Parathyroid adenoma (tissue), 2 donors: ENCODE measurements at regions not wholly inside any gene's neighbourhood (a gene's known extent, or its start where the extent isn't known, plus 50 kb on each side); places are given as distances from the start of the nearest gene placed in this dataset.
"Not testable (repeated sequence)": the region's sequence is repeated elsewhere in the genome, so short reads cannot be mapped to it uniquely, and the experiment has no call there.

Source experiments
- H2AFZ ChIP-seq: fragments of 300-600 bp; sonication (generic); one replicate; pipeline ENCODE4 v1.7.0; 2017; ENCODE audit warnings: antibody characterized with exemption, mild to moderate bottlenecking
- H3K27ac ChIP-seq: fragments of 300-600 bp; sonication (generic); one replicate; pipeline ENCODE4 v1.7.0; 2017
- H3K27me3 ChIP-seq: fragments of 300-600 bp; sonication (generic); one replicate; pipeline ENCODE4 v1.7.0; 2017; ENCODE audit warnings: low read length; ENCODE audit not compliant: control insufficient read depth, insufficient read depth
- H3K36me3 ChIP-seq: fragments of 300-600 bp; sonication (generic); one replicate; pipeline ENCODE4 v1.7.0; 2017; ENCODE audit warnings: low read length; ENCODE audit not compliant: control insufficient read depth, insufficient read depth
- H3K4me1 ChIP-seq: fragments of 300-600 bp; sonication (generic); one replicate; pipeline ENCODE4 v1.7.0; 2017; ENCODE audit warnings: control low read depth
- H3K4me2 ChIP-seq: fragments of 300-600 bp; sonication (generic); one replicate; pipeline ENCODE4 v1.7.0; 2017; ENCODE audit warnings: low read length
- H3K4me3 ChIP-seq: fragments of 300-600 bp; sonication (generic); one replicate; pipeline ENCODE4 v1.7.0; 2017; ENCODE audit warnings: low read depth, low read length
- H3K79me2 ChIP-seq: fragments of 300-600 bp; sonication (generic); one replicate; pipeline ENCODE4 v1.7.0; 2017; ENCODE audit warnings: control low read depth
- H3K9ac ChIP-seq: fragments of 300-600 bp; sonication (generic); one replicate; pipeline ENCODE4 v1.7.0; 2017; ENCODE audit warnings: mild to moderate bottlenecking
- H3K9me3 ChIP-seq: fragments of 300-600 bp; sonication (generic); one replicate; pipeline ENCODE4 v1.7.0; 2017; ENCODE audit warnings: low read length; ENCODE audit not compliant: control insufficient read depth
- TF ChIP-seq, protein P1 (sequence below): fragments of 300-600 bp; sonication (generic); IDR thresholded peaks from one replicate; pipeline ENCODE4 v1.7.0; 2017; ENCODE audit warnings: antibody characterized with exemption, mild to moderate bottlenecking
- donor health status: primary hyperparathyroidism.

DNA sequence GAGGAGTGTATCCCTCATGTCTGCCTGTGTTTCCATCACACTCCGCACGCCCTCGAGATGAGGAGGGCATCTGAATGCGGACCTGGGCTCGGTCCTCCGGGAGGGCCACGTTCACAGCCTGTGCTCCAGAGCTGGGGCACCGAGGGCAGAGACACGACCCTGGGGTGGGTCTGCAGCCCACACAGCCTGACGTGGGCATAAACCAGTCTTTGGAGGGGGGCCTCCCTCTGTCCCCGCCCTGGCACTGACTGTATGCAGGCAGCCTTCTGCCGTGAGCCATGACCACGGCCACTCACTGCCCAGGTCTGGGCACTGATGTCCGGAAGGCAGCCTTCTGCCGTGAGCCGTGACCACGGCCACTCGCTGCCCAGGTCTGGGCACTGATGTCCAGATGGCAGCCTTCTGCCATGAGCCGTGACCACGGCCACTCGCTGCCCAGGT, 1425.1 kb downstream of the BRD1 start:
- no peak overlapping the region for H3K9ac ChIP-seq
- no peak overlapping the region for H3K4me3 ChIP-seq
- TF ChIP-seq, protein P1, sequence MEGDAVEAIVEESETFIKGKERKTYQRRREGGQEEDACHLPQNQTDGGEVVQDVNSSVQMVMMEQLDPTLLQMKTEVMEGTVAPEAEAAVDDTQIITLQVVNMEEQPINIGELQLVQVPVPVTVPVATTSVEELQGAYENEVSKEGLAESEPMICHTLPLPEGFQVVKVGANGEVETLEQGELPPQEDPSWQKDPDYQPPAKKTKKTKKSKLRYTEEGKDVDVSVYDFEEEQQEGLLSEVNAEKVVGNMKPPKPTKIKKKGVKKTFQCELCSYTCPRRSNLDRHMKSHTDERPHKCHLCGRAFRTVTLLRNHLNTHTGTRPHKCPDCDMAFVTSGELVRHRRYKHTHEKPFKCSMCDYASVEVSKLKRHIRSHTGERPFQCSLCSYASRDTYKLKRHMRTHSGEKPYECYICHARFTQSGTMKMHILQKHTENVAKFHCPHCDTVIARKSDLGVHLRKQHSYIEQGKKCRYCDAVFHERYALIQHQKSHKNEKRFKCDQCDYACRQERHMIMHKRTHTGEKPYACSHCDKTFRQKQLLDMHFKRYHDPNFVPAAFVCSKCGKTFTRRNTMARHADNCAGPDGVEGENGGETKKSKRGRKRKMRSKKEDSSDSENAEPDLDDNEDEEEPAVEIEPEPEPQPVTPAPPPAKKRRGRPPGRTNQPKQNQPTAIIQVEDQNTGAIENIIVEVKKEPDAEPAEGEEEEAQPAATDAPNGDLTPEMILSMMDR: no peak

DNA sequence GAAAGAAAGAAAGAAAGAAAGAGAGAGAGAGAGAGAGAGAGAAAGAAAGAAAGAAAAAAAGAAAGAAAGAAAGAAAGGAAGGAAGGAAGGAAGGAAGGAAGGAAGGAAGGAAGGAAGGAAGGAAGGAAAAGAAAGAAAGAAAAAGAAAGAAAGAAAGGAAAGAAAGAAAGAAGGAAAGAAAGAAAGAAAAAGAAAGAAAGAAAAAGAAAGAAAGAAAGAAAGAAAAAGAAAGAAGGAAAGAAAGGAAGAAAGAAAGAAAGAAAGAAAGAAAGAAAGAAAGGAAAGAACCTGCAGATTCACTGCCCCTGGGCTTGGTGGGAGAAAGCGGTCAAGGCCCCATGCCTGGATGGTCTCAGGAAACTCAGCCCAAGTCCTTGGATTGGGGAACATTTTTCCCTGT, 1426.2 kb downstream of the BRD1 start:
- not testable (repeated sequence) for H3K79me2 ChIP-seq, H3K36me3 ChIP-seq, H2AFZ ChIP-seq, H3K9ac ChIP-seq, H3K27me3 ChIP-seq, H3K4me2 ChIP-seq, H3K9me3 ChIP-seq, H3K27ac ChIP-seq, H3K4me3 ChIP-seq, H3K4me1 ChIP-seq

More for the DNA sequence above, 1425.1 kb downstream of the BRD1 start:
- no peaks in the 10 kb centered on the region for H3K27me3 ChIP-seq
- no peaks in the 10 kb centered on the region for H3K79me2 ChIP-seq
- no peaks in the 10 kb centered on the region for H3K4me1 ChIP-seq
- no peak overlapping the region for H3K4me2 ChIP-seq
- no peaks in the 10 kb centered on the region for H3K36me3 ChIP-seq
- H2AFZ ChIP-seq: no peak overlapping the region
- H3K9me3 ChIP-seq: no peaks in the 10 kb centered on the region
- no peak overlapping the region for H3K27ac ChIP-seq

DNA sequence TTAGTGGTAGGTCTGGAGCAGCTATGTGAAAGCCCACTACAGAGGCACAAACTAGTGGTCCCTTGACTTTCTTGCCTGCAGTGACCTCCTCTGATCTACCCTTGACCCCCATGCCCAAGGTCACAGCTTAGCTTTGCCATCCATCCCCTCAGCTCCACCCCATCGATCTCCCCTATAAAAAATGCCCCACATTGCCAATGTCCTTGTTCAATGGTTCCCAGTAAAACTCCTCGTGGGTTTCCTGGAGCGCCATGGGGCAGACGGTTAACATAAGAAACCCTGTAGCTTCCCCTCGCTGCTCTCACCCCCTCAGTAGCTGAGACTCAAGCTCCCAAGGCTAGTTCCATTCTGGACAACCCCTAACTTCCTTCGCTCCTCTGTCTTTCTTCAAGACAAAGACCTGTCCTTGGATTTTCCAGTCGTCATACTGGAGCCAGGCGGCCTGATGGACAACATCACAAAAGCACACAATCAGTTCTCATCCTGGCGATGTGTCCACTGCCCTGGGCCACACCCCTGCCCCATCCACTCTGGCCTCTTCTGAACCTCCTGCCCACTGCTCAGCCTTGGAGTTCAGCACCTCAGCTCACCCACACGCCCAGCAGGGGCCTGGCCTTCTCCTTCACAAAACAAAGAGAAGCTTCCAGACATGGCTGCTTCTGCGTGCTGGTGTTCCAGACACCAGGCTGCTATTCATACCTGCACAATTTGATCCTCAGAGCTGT, 1429.3 kb downstream of the BRD1 start:
- Histone ChIP-seq H3K36me3 (no peaks in the 10 kb centered on the region), H3K9ac (no peak overlapping the region), H3K9me3 (no peaks in the 10 kb centered on the region), H3K27me3 (no peaks in the 10 kb centered on the region), H3K4me2 (no peak overlapping the region), H3K4me1 (no peaks in the 10 kb centered on the region), H2AFZ (no peak overlapping the region), H3K27ac (no peak overlapping the region), H3K79me2 (no peaks in the 10 kb centered on the region), H3K4me3 (no peak overlapping the region)
- TF ChIP-seq, protein P1: no peak

DNA sequence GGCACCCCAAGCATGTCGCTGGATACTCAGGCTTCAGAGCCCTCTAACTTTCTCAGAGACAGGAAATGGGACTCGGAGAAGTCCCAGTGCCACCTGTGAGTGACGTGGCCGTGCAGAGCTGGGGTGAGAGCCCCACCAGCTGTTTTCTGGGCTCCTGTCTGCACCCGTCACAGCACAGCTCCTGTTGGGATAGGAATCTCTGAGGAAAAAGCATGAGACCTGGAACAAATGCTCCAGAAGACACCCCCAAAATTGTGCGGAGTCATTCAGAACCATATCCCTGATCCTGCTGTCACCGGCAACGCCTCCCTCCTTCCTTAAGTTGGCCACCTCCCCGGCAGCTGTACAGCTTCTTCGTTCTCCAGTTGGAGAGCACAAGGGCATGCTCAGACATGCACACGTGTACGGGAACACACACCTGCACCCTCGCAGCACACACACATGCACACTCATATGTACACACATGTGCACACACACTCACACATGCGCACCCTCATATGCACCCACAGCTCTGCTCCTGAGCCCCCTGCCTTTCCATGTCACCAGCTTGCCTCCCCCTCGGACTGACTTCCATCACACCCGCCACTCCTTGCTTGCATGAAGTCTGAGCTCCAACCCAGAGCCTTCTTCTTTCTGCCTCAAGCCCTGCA, 1430.0 kb downstream of the BRD1 start:
- Histone ChIP-seq H2AFZ (no peak overlapping the region), H3K4me1 (no peaks in the 10 kb centered on the region), H3K4me2 (no peak overlapping the region), H3K4me3 (no peak overlapping the region), H3K36me3 (no peaks in the 10 kb centered on the region), H3K27me3 (no peaks in the 10 kb centered on the region), H3K9ac (no peak overlapping the region), H3K79me2 (no peaks in the 10 kb centered on the region), H3K9me3 (no peaks in the 10 kb centered on the region), H3K27ac (no peak overlapping the region)
- TF ChIP-seq, protein P1: no peak

DNA sequence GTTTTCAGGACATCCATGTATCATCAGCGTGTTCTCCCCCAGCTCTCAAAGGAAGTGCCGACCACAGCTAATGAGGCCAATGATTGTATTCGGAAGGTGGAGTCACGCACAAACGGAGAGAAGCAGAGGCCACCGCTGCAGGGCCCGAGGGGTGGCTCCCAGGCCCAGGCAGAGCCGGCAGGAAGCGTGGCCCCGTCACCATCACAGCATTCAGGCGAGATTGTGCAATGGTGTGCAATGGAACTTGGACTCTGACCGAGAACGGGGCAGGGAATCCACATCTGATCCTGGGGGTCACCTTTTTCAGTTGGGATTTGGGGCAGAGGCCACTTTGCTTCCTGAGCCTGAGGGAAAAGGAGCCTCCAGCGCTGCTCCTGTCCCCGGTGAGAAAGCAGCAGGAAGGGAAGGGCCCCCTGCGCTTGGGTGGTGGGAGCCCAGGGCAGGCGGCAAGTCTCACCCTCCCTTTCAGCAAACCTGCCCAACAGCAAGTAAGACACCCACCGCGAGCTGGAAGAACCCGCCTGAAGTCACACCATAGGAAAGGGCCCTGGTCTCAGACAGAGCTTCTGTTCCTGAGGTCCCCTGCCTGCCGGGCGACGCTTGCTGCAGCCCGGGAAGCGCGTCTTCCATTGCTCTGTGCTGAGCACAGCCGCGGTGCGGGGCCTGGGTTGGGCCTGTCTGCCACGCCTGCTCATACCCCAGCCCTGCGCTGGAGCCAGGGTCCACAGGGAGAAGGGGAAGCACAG, 1430.7 kb downstream of the BRD1 start:
- no peak overlapping the region for H3K4me2 ChIP-seq
- no peaks in the 10 kb centered on the region for H3K79me2 ChIP-seq
- H3K9ac ChIP-seq: no peak overlapping the region
- H3K9me3 ChIP-seq: no peaks in the 10 kb centered on the region
- no peak overlapping the region for H3K27ac ChIP-seq
- no peaks in the 10 kb centered on the region for H3K4me1 ChIP-seq
- H3K36me3 ChIP-seq: no peaks in the 10 kb centered on the region
- no peak overlapping the region for H3K4me3 ChIP-seq
- no peak overlapping the region for H2AFZ ChIP-seq
- H3K27me3 ChIP-seq: no peaks in the 10 kb centered on the region
- TF ChIP-seq, protein P1: no peak
